Fibroblast of peridontal ligament (primary cell): ENCODE measurements at regions not wholly inside any gene's neighbourhood (a gene's known extent, or its start where the extent isn't known, plus 50 kb on each side); places are given as distances from the start of the nearest gene placed in this dataset.
"Not testable (repeated sequence)": the region's sequence is repeated elsewhere in the genome, so short reads cannot be mapped to it uniquely, and the experiment has no call there.

Source experiments
- DNase-seq: peaks from one replicate; pipeline ENCODE4 v3.0.0-alpha.2; 2010; ENCODE audit errors: extremely low read depth

DNA sequence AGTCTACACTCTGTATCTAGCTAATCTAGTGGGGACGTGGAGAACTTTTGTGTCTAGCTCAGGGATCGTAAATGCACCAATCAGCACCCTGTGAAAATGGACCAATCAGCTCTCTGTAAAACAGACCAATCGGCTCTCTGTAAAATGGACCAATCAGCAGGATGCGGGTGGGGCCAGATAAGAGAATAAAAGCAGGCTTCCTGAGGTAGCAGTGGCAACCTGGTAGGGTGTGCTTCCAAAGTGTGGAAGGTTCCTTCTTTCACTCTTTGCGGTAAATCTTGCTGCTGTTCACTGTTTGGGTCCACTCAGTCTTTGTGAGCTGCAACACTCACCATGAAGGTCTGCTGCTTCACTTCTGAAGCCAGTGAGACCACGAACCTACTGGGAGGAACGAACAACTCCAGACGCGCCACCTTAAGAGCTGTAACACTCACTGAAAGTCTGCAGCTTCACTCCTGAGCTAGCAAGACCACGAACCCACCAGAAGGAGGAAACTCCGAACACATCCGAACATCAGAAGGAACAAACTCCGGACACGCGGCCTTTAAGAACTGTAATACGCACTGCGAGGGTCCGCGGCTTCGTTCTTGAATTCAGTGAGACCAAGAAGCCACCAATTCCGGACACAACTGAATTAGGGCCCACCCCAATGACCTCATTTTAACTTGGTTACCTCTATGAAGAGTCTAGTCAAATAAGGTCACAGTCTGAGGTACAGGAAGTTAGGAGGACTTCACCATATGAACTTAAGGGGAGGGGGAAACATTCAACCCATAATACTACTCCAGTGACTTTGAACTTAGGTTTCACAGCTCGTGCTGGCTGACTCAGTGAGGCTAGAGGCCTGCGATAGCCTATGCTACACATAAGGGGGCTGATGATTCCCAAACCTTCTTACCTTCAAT, 59.8 kb upstream of the LPGAT1 start:
- not testable (repeated sequence) for DNase-seq

DNA sequence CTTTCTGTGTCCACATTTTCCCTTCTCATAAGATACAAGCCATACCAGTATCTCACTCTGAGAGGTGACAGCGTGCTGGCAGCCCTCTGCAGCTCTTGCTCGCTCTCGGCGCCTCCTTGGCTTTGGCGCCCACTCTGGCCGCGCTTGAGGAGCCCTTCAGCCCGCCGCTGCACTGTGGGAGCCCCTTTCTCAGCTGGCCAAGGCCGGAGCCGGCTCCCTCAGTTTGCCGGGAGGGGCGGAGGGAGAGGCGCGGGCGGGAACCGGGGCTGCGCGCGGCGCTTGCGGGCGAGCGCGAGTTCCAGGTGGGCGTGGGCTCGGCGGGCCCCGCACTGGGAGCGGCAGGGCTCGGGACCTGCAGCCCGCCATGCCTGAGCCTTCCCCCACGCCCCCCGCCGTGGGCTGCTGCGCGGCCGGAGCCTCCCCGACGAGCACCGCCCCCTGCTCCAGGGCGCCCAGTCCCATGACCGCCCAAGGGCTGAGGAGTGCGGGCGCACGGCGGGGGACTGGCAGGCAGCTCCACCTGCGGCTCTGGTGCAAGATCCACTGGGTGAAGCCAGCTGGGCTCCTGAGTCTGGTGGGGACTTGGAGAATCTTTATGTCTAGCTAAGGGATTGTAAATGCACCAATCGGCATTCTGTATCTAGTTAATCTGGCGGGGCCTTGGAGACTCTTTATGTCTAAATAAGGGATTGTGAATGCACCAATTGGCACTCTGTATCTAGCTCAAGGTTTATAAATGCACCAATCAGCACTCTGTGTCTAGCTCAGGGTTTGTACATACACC, 58.9 kb upstream of the LPGAT1 start:
- DNase-seq, result not testable (repeated sequence)

DNA sequence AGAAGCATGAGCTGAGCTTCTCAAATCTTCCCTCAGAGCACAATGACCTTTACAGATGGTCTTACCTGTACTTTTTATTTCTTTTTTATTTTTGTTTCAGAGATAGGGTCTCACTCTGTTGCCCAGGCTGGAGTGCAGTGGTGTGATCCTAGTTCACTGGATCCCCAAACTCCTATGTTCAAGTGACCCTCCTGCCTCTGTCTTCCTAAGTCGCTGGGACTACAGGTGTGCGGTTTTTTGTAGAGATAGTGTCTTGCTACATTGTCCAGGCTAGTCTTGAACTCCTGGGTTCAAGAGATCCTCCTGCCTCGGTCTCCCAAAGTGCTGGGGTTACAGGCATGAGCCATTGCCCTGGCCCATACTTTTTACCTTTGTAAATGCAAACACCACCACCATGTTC, 56.0 kb upstream of the LPGAT1 start:
- DNase-seq, result no peak

DNA sequence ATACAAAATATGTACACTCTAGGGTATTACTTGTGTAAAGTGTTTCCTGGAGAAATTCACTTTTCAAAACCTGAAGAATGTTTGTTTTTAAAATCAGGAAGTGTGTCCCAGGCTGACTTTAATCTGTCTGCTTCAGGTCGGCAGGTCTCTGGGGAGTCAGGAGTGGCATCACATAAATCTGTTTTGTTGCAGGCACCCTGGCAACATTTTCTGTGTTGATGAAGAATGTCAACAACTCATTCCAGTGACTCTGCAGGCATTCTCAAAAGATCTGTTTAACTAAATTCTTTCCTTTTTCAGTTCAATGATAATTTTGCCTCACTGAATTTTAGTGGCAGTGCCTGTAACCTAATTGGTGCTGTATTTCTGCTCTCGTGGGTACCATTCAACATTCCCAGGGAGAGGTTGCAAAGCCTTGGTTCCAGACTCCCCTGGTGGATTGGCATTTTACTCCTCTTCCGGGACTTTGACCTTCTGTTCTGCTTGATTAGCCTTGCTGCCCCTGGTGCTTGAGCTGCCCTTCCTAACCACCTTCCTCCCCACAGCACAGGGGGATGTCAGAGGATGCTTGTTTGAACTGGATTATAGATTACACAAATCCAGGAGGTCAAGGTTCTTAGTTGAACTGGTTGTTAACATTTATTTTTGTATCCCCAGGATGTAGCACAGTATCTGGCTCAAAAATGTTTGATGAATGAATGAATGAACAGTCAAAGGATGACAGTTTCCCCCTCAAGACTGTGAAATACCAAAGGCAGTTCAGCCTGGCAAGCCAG, 55.4 kb upstream of the LPGAT1 start:
- peak; percentile 3 for DNase-seq

DNA sequence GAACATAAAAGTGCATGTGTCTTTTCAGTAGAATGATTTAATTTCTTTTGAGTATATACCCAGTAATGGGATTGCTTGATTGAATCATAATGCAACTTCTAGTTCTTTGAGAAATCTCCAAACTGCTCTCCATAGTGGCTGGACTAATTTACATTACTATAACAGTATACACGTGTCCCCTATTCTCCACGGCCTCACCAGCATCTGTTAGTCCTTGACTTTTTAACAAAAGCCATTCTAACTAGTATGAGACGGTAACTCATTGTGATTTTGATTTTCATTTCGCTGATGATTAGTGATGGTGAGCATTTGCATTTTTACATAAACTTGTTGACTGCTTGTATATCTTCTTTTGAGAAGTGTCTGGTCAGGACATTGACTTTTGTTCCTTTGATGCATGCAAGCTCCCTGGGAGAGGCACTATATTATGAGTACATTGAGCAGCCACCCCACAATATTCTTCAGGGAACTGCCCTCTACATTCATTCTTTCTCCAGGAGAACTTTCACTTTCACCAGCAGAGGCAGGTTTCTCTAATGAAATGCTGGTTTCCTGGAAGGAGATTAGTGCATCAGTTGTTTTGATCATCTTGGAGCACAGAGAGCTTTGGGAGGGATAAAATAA, 51.9 kb upstream of the LPGAT1 start:
- DNase-seq, result no peak
